ENCODE measurements at regions not wholly inside any gene's neighbourhood (a gene's known extent, or its start where the extent isn't known, plus 50 kb on each side); places are given as distances from the start of the nearest gene placed in this dataset.
A peak's percentile ranks its signal among the peaks of the same experiment; 100 is the strongest.

DNA sequence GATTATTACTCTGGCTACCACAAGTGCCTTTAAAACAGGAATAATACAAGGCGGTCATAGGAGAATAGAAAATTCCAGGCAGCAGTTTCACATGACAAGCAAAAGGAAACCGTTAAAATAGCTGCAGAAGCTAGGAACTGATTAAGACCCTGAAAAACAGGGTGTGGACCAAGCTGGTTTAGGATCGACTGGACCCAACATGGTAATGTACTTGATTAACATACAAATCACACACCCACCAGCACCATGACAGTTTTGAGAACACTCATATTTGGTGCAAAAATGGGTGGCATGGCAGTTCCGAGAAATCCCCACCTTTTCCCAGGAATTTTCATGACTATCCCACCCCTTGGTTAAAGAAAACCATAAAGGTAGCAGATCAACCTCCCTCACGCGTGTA, 51.9 kb upstream of the TMEM163 start:
- in situ Hi-C loops (cut with HindIII; ENCODE audit: low pct_unique_long_range_greater_than_20kb, low sequenced_read_pairs) = no loop called here
- DNase-seq (ENCODE audit: low read depth, low spot score) = no peak

DNA sequence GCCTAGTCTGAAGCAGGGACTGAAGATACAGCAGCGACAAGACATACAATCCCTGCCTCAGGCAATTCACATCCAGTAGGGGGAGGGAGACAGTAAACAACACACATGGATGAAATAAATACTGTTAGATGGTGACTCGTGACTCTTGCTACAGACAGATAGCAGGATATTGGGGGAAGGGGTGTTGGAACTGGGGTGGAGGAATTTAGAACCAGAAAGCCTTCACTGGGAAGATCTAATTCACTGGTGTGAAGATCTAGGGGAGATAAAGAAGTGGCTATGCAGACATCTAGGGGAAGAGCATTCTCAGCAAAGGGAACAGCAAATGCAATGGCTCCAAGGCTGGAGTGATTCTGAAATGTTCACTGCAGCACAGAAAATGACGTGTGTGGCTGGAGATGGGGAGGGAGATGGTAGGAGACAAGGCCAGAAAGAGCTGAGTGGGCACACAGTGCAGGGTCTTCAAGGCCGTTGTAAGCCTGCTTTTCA, 52.6 kb upstream of the TMEM163 start:
- in situ Hi-C loops (cut with HindIII; ENCODE audit: low pct_unique_long_range_greater_than_20kb, low sequenced_read_pairs) = no loop called here
- peak; percentile 25 for DNase-seq (ENCODE audit: low read depth, low spot score)

DNA sequence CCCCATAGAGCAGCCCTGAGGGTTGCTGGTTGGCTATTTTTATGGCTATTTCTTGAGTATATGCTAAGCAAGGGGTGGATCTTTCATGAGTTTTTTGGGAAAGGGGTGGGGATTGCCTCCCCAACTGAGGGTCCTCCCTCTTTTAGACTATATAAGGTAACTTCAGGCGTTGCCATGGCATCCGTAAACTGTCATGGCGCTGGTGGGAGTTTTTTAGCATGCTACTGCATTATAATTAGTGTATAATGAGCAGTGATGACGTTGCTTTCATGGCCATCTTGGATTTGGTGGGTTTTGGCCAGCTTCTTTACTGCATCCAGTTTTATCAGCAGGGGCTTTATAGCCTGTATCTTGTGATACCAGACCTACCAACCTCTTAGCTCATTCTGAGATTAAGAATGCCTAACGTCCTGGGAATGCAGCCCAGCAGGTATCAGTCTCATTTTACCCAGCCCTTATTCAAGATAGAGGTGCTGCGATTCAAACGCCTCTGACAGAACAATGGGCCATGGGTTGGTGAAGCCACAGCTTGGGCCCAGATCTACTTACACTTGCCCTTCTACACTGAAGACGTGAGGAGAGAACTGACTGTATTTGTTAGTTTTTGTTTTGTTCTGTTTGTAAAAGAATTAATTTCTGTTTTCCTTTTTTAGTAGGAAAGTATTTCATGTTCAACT, 53.8 kb upstream of the TMEM163 start:
- in situ Hi-C loops (cut with HindIII; ENCODE audit: low pct_unique_long_range_greater_than_20kb, low sequenced_read_pairs) = no loop called here
- DNase-seq (ENCODE audit: low read depth, low spot score) = no peak

DNA sequence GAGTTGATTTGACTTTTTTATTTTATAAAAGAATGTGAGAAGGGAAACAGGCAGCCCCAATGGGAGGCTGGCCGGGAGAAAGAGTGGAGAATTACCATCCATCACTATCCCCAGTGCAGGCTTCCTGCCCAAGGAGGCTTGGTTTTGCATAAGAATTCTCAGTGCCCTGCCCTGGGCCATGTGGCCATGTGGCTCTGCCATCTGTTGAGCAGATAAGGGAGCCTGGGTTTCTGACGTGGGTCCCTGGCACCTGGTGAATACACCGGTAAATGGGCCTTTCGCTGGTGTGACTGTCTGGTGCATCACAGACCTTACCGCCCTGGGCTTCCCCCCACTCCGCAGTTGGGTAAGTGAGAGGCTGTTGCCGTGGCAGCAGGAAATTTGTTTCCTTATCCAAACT, 54.5 kb upstream of the TMEM163 start:
- no peak for DNase-seq (ENCODE audit: low read depth, low spot score)
- in situ Hi-C loops (cut with HindIII; ENCODE audit: low pct_unique_long_range_greater_than_20kb, low sequenced_read_pairs) = no loop called here

DNA sequence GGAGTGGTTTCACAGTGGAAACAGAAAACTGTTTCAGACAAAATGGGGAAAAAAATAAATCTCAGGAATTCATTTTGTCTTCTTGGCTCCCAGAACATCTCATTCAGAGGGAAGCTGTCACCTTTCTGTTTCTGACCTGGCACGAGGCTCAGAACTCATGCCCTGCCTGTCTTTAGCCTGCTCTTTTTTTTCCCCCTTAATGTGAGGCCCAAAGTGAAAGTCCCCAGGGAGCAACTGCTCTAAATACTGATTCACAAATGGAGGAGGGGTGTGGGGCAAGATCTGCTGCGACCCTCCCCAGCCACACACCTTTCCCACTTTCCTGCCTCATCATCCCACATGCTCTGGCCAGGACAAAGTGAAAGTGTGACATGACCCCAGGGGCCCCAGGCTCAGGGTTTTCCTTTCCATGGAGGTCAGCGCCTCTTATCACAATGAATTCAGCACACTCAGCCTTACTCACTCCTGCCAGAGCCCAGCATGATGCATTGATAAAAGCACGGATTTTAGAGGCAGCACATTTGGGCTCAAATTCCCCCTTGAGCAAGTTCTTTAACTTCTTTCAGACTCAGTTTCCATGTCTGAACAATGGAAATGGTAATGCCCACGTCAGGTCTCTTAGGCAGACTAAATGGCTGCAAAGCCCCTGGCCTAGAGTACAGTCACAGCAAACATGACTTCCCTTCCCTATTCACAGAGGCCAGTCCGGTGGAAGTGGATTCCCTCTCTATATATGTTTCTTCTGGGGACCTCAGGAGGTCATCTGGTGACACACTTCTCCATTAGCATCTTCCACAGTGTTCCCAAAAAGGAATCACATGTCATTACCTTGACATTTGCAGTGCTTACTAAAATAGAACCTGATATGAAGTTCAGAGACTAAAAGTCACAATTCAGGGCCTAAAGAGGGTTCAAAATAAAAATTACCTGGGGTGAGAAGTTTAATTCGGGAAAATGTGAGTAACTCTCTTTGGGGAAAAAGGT, 55.3 kb upstream of the TMEM163 start:
- in situ Hi-C loops (cut with HindIII; ENCODE audit: low pct_unique_long_range_greater_than_20kb, low sequenced_read_pairs) = no loop called here
- no peak for DNase-seq (ENCODE audit: low read depth, low spot score)

DNA sequence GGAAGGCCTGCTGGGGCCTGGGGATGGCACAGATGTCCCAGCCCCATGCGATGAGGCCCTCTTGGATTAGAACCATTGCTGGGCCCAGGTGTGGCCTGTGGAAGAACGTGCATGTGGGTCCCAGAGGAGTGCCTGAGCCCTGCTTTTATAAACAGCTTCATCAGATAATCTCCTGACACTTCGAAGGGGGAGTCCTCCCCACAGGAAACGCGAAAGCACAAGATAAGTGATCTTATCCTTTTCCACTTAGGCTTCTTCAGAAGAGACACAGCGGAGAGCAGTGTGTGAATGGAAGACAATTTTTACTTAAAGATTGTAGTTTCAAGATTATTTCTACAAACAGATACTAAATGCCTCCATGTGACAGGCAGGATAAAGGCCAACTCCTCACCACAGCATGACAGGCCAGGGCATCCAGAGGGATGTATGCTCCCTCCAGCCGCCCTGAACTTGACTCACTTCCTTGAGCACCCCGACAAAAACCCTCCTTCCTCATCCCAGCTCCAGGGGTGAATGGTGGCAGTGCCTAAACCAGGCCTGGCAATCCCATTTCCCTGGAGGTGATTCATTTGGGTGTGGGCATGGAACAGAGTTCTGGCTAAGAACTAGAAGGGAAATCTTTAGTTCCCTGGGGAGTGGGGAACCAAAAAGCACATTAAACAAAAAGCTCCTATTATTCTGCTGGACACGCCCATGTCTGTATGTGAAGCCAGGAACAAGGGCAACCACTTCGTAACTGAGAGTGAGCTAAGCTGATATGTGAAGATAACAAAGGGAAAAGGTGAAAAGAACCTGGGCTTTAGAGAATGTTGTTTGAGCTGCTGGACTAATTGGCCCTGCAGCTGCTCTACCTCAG, 56.2 kb upstream of the TMEM163 start:
- no peak for DNase-seq (ENCODE audit: low read depth, low spot score)
- in situ Hi-C loops (cut with HindIII; ENCODE audit: low pct_unique_long_range_greater_than_20kb, low sequenced_read_pairs) = loop anchor here (25.0 kb wide), 1 partner anchor 338 kb away; no protein-coding TSS in a partner anchor

DNA sequence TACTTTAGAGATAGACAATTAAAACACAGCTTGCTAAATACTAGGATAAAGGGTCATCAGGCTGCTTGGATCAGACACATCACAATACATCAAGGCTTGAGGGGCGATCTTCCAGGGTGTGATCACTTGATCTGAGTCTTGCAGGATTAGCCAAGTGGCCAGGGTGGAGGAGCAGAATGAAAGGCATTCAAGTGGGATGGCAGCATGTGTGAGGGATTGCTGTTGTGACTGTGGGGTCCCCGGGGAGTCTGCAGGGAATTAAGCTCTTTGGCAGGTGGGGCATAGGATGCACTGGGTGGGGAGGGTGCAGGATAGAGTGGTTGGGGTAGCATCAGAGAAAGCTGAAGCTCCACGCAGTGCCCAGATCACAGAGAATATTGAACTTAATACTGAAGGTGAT, 58.0 kb upstream of the TMEM163 start:
- in situ Hi-C loops (cut with HindIII; ENCODE audit: low pct_unique_long_range_greater_than_20kb, low sequenced_read_pairs) = loop anchor here (25.0 kb wide), 1 partner anchor 340 kb away; no protein-coding TSS in a partner anchor
- no peak for DNase-seq (ENCODE audit: low read depth, low spot score)

DNA sequence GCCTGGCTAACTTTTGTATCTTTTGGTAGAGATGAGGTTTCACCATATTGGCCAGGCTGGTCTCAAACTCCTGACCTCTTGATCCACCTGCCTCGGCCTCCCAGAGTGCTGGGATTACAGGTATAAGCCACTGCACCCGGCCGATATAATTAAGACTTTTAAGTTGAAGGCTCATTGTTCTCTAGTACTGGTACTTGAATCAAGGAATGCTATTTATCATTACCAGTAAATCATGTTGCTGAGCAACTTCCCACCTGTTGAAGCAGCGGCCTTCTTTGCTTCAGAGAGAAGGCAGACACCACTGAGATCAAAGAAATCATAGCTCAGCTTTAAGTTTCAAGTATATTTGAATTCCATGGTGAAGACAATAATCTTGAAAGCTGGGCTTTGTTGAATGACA, 58.8 kb upstream of the TMEM163 start:
- in situ Hi-C loops (cut with HindIII; ENCODE audit: low pct_unique_long_range_greater_than_20kb, low sequenced_read_pairs) = loop anchor here (25.0 kb wide), 1 partner anchor 340 kb away; no protein-coding TSS in a partner anchor
- DNase-seq (ENCODE audit: low read depth, low spot score) = no peak

DNA sequence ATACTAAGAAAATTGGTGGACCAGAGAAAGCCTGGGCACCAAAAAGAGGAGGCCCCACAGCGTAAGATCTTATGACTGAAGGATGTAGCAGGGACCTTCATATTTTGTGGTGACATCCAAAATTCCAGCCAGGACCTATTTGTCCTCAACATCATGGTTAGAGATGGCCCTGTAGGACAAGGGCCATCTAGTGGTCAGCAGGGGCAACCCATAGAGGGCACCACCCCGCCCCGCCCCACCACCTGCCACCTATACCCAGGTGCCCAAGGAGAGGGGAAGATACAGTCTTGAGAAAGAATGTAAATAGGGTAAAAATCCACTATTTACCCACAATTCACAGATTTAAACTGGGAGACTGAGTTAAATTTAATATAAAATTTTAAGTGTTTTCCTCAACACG, 59.6 kb upstream of the TMEM163 start:
- in situ Hi-C loops (cut with HindIII; ENCODE audit: low pct_unique_long_range_greater_than_20kb, low sequenced_read_pairs) = loop anchor here (25.0 kb wide), 1 partner anchor 341 kb away; no protein-coding TSS in a partner anchor
- DNase-seq (ENCODE audit: low read depth, low spot score) = peak; percentile 25

DNA sequence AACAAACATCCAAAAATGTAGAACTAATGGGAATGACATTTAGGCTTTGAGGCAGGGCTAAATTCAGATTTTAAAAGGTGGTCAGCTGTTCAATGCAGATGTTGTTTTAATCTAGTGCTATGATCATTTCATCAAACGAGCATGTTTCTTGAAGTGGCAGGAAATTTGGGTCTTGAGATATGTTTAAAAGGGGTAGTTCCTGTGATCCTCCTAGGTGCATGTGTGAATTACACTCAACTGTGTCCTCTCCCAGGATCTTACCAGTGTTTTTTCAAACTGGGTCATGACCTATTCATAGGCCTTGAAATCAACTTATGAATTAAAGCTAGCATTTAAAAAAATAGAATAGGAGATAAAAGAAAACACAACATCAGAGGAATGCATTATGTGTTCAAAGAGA, 57.4 kb upstream of the ACMSD start:
- in situ Hi-C loops (cut with HindIII; ENCODE audit: low pct_unique_long_range_greater_than_20kb, low sequenced_read_pairs) = loop anchor here (25.0 kb wide), 1 partner anchor 344 kb away; no protein-coding TSS in a partner anchor

DNA sequence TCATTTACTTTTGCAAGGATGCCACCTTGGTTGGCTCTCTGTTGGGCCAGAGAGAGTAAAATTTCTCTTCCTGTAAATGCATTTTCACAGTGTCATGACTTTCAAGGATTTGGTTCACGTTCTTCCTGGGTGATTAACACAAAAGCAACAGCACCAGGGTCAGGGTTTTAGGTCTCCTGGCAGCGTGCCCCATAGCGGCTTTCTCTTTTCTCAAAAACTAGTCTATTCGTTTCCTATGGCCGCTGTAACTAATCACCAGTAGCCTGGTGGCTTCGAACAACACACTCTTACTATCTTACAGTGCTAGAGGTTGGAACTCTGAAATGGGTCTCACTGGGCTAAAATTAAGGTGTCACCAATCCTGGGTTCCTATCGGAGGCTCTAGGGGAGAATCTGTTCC, 56.3 kb upstream of the ACMSD start:
- in situ Hi-C loops (cut with HindIII; ENCODE audit: low pct_unique_long_range_greater_than_20kb, low sequenced_read_pairs) = loop anchor here (25.0 kb wide), 1 partner anchor 345 kb away; no protein-coding TSS in a partner anchor
- DNase-seq (ENCODE audit: low read depth, low spot score) = no peak

More for the DNA sequence above, 57.4 kb upstream of the ACMSD start:
- no peak for DNase-seq (ENCODE audit: low read depth, low spot score)

DNA sequence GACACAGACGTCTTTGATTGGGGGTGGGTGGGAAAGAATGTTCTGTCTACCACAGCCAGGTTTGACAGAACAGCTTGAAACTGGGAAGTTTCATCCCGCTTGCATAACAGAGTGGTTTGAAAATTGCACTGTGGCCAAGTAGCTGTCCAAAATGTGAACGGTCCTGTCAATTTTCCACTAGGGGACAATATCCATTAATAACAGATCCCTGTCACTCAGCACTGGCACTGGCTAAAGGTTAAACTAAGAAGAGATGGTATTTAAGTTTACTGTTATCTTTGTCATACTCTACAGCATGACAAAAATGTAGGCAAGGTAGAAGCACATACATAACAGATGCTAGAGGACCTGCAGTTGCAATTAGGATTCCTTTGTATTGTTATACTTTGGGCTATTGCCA, 55.6 kb upstream of the ACMSD start:
- in situ Hi-C loops (cut with HindIII; ENCODE audit: low pct_unique_long_range_greater_than_20kb, low sequenced_read_pairs) = loop anchor here (25.0 kb wide), 1 partner anchor 345 kb away; no protein-coding TSS in a partner anchor
- DNase-seq (ENCODE audit: low read depth, low spot score) = no peak

DNA sequence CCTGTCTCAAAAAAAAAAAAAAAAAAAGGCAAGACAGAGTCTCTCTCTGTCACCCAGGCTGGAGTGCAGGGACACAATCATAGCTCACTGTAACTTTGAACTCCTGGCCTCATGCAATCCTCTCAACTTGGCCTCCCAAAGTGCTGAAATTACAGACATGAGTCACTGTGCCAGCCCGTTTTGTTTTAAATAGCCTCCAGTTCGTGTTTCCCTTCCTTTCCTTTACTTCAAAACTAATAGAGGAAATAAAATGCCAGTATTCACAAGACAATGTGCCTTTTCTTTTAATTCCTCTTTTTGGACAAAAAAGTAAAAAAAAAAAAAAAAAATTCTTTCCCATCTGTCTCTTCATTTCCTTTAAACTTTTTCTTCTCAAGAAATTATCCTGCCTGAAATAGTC, 54.5 kb upstream of the ACMSD start:
- in situ Hi-C loops (cut with HindIII; ENCODE audit: low pct_unique_long_range_greater_than_20kb, low sequenced_read_pairs) = loop anchor here (25.0 kb wide), 1 partner anchor 347 kb away; no protein-coding TSS in a partner anchor
- no peak for DNase-seq (ENCODE audit: low read depth, low spot score)

DNA sequence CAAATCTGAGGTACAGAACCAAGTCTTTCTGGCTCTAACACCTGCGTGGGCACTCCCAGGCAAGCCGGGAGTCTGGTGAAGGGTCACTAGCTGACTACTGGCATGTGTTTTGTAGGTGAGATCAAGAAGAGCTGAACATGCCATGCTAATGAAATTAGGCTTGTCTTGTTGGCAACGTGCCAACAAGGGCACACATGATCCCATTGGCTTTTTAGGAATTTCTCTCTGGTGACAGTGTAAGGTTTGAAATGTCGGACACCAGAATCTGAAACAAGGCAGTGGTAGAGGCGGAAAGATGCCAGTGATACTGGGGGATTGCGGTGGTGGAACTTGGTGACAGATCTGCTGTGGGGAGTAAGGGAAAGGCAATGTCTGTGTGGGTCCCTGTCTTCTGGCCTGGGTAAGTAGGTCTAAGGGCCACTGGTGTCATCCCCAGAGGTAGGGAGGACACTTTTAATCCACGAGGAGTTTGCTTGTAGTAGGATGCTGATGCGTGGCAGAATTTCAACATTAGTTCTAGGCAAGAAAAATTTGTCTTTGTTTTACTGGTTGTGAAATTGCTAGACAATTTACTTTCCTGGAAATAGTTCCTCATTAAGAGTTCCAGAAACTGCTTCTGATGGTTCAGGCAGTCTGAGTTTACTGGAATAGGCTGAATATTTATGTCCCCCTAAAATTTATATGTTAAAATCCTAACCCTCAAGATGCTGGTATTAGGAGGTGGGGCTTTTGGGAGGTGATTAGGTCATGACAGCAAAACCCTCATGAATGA, 52.6 kb upstream of the ACMSD start:
- in situ Hi-C loops (cut with HindIII; ENCODE audit: low pct_unique_long_range_greater_than_20kb, low sequenced_read_pairs) = loop anchor here (25.0 kb wide), 1 partner anchor 349 kb away; no protein-coding TSS in a partner anchor
- DNase-seq (ENCODE audit: low read depth, low spot score) = no peak

DNA sequence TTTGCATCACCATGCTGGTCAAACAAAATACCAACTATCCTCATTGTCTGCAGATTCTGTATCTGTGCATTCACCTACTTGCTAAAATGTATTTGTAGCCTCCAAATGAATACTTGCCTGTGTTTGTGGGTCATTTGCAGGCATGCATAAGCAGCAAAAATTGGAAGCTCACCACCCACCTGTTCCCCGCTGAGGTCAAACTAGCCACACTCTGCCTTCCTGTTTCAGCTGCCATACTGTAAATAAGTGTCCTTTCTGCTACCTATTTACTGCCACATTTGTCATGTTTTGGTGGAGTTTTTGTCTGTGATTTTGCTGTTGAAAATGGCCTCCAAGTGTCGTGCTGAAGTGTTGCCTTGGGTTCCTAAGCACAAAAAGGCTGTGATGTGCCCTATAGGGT, 50.0 kb upstream of the ACMSD start:
- no peak for DNase-seq (ENCODE audit: low read depth, low spot score)
- in situ Hi-C loops (cut with HindIII; ENCODE audit: low pct_unique_long_range_greater_than_20kb, low sequenced_read_pairs) = loop anchor here (25.0 kb wide), 1 partner anchor 351 kb away; no protein-coding TSS in a partner anchor

Measured in SK-MEL-5 (cell line).